ENCODE measurements at regions not wholly inside any gene's neighbourhood (a gene's known extent, or its start where the extent isn't known, plus 50 kb on each side); places are given as distances from the start of the nearest gene placed in this dataset.

- Histone ChIP-seq H3K9me3 (ENCODE audit: control insufficient read depth, insufficient read depth, low read length) (no peaks in the 10 kb centered on the region), H3K36me3 (ENCODE audit: insufficient read depth, low read length) (no peaks in the 10 kb centered on the region), H3K9ac (ENCODE audit: low read depth, low read length) (no peak overlapping the region), H3K4me1 (ENCODE audit: insufficient read depth, low read length) (no peaks in the 10 kb centered on the region)
These were observed 276.3 kb downstream of the PTTG2 start for GRCh38 chr4:38236503-38236902.

GRCh38 chr4:38237139-38237538, 276.9 kb downstream of the PTTG2 start:
- Histone ChIP-seq H3K9ac (ENCODE audit: low read depth, low read length) (no peak overlapping the region), H3K9me3 (ENCODE audit: control insufficient read depth, insufficient read depth, low read length) (no peaks in the 10 kb centered on the region), H3K4me1 (ENCODE audit: insufficient read depth, low read length) (no peaks in the 10 kb centered on the region), H3K36me3 (ENCODE audit: insufficient read depth, low read length) (no peaks in the 10 kb centered on the region)

DNA sequence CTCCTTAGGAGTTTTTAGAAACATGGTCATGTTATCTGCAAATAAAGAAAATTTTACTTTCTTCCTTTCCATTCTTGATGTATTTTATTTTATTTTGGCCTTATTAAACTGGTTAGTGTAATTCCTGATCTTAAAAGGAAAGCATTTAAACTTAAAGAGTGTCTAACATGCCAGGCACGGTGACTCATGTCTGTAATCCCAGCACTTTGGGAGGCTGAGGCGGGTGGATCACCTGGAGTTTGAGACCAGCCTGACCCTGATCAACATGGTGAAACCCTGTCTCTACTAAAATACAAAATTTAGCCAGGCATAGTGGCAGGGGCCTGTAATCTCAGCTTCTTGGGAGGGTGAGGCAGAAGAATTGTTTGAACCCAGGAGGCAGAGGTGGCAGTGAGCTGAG, 281.3 kb downstream of the PTTG2 start:
- H3K9ac ChIP-seq (ENCODE audit: low read depth, low read length), result no peak overlapping the region
- H3K9me3 ChIP-seq (ENCODE audit: control insufficient read depth, insufficient read depth, low read length), result no peaks in the 10 kb centered on the region
- H3K4me1 ChIP-seq (ENCODE audit: insufficient read depth, low read length), result no peaks in the 10 kb centered on the region
- H3K36me3 ChIP-seq (ENCODE audit: insufficient read depth, low read length), result no peaks in the 10 kb centered on the region

GRCh38 chr4:38242101-38242500, 281.9 kb downstream of the PTTG2 start:
- Histone ChIP-seq H3K9me3 (ENCODE audit: control insufficient read depth, insufficient read depth, low read length) (no peaks in the 10 kb centered on the region), H3K36me3 (ENCODE audit: insufficient read depth, low read length) (no peaks in the 10 kb centered on the region), H3K4me1 (ENCODE audit: insufficient read depth, low read length) (no peaks in the 10 kb centered on the region), H3K9ac (ENCODE audit: low read depth, low read length) (no peak overlapping the region)

DNA sequence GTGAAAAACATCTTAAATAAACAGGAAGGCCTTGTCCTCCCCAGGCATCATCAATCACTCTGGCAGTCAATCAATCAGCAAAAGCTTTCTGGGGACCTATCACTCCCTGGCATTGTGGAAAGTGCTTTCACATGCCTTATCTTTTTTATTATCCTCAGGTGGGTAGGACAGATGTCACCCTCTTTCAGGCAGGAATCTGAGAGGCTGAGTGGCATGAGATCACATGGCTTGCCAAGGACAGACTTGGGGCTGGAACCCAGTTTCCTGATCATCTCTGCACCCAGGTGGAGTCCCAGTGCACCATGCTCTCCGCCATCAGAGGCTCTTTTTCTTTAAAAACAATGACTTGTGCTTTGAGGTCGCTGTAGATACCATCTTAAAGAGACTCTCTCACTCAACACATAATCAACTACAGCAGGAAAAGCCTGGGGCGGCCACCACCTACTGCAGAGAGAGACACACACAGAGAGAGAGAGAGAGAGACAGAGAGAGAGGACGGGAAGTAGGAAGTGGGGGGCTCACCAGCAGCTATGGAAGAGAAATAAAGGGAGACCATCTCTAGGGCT, 282.7 kb downstream of the PTTG2 start:
- H3K36me3 ChIP-seq (ENCODE audit: insufficient read depth, low read length), result no peaks in the 10 kb centered on the region

GRCh38 chr4:38243388-38244053, 283.3 kb downstream of the PTTG2 start:
- no peaks in the 10 kb centered on the region for H3K4me1 ChIP-seq (ENCODE audit: insufficient read depth, low read length)
- no peaks in the 10 kb centered on the region for H3K36me3 ChIP-seq (ENCODE audit: insufficient read depth, low read length)
- no peak overlapping the region for H3K9ac ChIP-seq (ENCODE audit: low read depth, low read length)
- H3K9me3 ChIP-seq (ENCODE audit: control insufficient read depth, insufficient read depth, low read length), result no peaks in the 10 kb centered on the region

More for the DNA sequence above, 282.7 kb downstream of the PTTG2 start:
- Histone ChIP-seq H3K9me3 (ENCODE audit: control insufficient read depth, insufficient read depth, low read length) (no peaks in the 10 kb centered on the region), H3K4me1 (ENCODE audit: insufficient read depth, low read length) (no peaks in the 10 kb centered on the region), H3K9ac (ENCODE audit: low read depth, low read length) (no peak overlapping the region)

GRCh38 chr4:38254825-38255224, 294.6 kb downstream of the PTTG2 start:
- no peak overlapping the region for H3K9ac ChIP-seq (ENCODE audit: low read depth, low read length)
- no peaks in the 10 kb centered on the region for H3K36me3 ChIP-seq (ENCODE audit: insufficient read depth, low read length)
- H3K9me3 ChIP-seq (ENCODE audit: control insufficient read depth, insufficient read depth, low read length), result no peaks in the 10 kb centered on the region; the same call in 1 of the 2 replicates
- no peaks in the 10 kb centered on the region for H3K4me1 ChIP-seq (ENCODE audit: insufficient read depth, low read length)

DNA sequence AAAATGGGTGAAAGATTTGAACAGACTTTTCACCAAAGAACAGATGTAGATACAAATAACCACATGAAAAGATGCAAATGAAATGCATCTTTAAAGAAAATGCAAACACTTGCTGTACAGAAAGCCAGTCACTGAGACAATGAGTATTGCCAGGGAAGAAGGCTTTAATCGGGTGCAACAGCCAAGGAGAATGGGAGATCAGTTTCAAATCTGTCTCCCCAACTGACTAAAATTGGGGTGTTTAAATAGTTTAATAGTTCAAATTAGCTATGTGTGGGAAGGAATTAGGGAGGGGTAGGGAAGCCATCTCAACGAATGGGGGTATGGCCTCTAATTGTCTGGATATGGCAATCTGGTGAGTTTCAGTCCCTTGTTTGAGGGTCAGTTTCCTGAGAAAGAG, 295.4 kb downstream of the PTTG2 start:
- Histone ChIP-seq H3K4me1 (ENCODE audit: insufficient read depth, low read length) (no peaks in the 10 kb centered on the region), H3K9ac (ENCODE audit: low read depth, low read length) (no peak overlapping the region), H3K9me3 (ENCODE audit: control insufficient read depth, insufficient read depth, low read length) (no peaks in the 10 kb centered on the region; the same call in 1 of the 2 replicates), H3K36me3 (ENCODE audit: insufficient read depth, low read length) (no peaks in the 10 kb centered on the region)

DNA sequence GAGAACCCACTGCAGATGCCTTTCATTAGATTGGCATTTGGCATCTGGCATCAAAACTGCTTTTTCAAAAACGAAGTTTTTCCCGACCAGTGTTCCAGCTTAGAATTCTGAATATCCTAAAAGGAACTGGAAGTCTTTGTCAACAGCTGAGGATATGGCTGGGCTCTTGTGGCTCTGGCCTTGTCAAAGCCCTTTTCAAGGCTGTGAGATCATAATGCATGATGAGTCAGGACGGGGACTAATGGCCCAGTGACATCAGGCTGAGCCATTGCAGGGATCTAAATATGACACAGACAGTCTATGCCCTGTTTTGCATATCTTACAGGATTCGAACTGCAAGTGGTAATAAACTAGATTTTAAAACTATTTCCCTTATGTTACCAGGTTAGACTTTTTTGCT, 306.4 kb downstream of the PTTG2 start:
- H3K4me1 ChIP-seq (ENCODE audit: insufficient read depth, low read length), result no peaks in the 10 kb centered on the region
- no peaks in the 10 kb centered on the region for H3K36me3 ChIP-seq (ENCODE audit: insufficient read depth, low read length)
- H3K9ac ChIP-seq (ENCODE audit: low read depth, low read length), result no peak overlapping the region
- H3K9me3 ChIP-seq (ENCODE audit: control insufficient read depth, insufficient read depth, low read length), result no peaks in the 10 kb centered on the region

DNA sequence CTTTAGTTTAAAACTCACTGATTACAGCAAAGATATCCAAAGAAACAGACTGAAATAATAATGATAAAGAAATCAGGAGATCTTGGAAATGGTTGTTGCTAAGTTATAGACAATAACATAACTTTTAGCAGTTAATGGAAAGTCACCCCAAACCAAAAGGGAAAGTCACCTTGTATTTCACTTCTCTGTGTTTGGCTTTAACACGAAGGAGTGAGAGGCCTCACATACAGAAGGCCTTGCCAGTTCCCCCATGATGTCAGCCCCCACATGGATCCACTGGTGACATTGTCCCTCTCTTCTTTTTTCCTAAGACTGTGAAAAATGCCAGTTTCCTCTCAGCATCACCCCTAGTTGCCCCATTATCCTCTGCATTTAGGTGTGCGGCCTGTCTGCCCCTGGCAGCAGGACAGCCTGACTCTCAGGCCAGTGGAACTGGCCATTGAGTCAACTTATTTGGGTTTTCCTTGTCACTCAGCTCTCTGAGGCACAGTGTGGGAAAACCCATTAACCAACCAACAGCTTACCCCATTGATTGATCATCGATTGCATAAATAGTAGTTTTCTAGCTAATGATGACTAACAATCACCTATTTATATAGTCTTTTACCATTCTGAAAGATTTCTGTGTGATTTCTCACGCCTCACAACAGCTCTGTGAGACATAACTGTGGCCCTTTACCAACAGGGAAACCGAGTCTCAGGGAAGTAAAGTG, 308.1 kb downstream of the PTTG2 start:
- Histone ChIP-seq H3K9ac (ENCODE audit: low read depth, low read length) (no peak overlapping the region), H3K36me3 (ENCODE audit: insufficient read depth, low read length) (no peaks in the 10 kb centered on the region), H3K9me3 (ENCODE audit: control insufficient read depth, insufficient read depth, low read length) (no peaks in the 10 kb centered on the region), H3K4me1 (ENCODE audit: insufficient read depth, low read length) (no peaks in the 10 kb centered on the region)

GRCh38 chr4:38268837-38269236, 308.6 kb downstream of the PTTG2 start:
- no peaks in the 10 kb centered on the region for H3K4me1 ChIP-seq (ENCODE audit: insufficient read depth, low read length)
- no peak overlapping the region for H3K9ac ChIP-seq (ENCODE audit: low read depth, low read length)
- no peaks in the 10 kb centered on the region for H3K36me3 ChIP-seq (ENCODE audit: insufficient read depth, low read length)
- no peaks in the 10 kb centered on the region for H3K9me3 ChIP-seq (ENCODE audit: control insufficient read depth, insufficient read depth, low read length)

- H3K4me1 ChIP-seq (ENCODE audit: insufficient read depth, low read length), result 0 out of 2 replicates have a peak, but pooled peaks cover 3% of the 10 kb centered on the region
- no peaks in the 10 kb centered on the region; the same call in 1 of the 2 replicates for H3K36me3 ChIP-seq (ENCODE audit: insufficient read depth, low read length)
- H3K9me3 ChIP-seq (ENCODE audit: control insufficient read depth, insufficient read depth, low read length), result no peaks in the 10 kb centered on the region
- no peak overlapping the region for H3K9ac ChIP-seq (ENCODE audit: low read depth, low read length)
These were observed 313.2 kb downstream of the PTTG2 start for GRCh38 chr4:38273407-38273806.

DNA sequence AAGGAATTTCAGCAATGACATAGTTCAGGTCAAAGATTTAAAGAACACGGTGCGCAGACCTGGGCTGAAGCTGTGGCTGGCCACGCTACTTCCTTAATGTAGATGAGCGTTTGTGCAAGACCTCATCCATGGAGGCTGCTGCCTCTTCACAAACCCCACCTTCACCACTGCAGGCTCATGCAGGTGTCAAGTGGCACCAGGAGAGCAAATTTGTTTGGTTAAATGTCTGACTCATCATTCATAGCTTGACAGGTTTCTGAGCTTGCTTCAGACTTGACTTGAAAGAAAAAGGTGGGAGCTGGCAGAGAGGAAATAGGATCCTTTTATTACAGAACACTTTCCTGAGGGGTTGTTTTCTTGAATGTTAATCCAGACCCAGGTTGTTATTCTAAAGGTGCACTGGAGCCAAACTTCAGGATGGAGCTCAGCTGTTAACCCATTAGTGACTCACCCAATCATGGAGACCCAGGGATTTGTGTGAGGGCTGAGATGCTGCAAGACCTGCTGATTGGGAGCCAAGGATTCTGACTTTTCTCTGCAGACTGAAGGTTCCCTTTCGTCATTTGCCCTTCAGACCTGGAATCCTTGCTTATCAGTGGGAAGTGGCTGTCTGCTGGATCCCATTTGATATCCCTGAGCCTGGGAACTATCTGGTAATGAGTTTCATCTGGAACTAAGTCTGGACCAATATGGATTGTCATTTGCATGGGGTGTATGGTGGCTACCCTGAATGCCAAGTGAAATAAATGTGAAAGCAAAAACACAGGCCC, 315.3 kb downstream of the PTTG2 start:
- Histone ChIP-seq H3K4me1 (ENCODE audit: insufficient read depth, low read length) (0 out of 2 replicates have a peak, but pooled peaks cover 3% of the 10 kb centered on the region), H3K9me3 (ENCODE audit: control insufficient read depth, insufficient read depth, low read length) (no peaks in the 10 kb centered on the region), H3K9ac (ENCODE audit: low read depth, low read length) (no peak overlapping the region), H3K36me3 (ENCODE audit: insufficient read depth, low read length) (no peaks in the 10 kb centered on the region; the same call in 1 of the 2 replicates)

GRCh38 chr4:38278255-38278654, 318.1 kb downstream of the PTTG2 start:
- Histone ChIP-seq H3K4me1 (ENCODE audit: insufficient read depth, low read length) (0 out of 2 replicates have a peak, but pooled peaks cover 3% of the 10 kb centered on the region), H3K9ac (ENCODE audit: low read depth, low read length) (no peak overlapping the region), H3K9me3 (ENCODE audit: control insufficient read depth, insufficient read depth, low read length) (no peaks in the 10 kb centered on the region), H3K36me3 (ENCODE audit: insufficient read depth, low read length) (no peaks in the 10 kb centered on the region; the same call in 1 of the 2 replicates)

All from ES-I3 (cell line).